ENCODE measurements at regions not wholly inside any gene's neighbourhood (a gene's known extent, or its start where the extent isn't known, plus 50 kb on each side); places are given as distances from the start of the nearest gene placed in this dataset.

DNA sequence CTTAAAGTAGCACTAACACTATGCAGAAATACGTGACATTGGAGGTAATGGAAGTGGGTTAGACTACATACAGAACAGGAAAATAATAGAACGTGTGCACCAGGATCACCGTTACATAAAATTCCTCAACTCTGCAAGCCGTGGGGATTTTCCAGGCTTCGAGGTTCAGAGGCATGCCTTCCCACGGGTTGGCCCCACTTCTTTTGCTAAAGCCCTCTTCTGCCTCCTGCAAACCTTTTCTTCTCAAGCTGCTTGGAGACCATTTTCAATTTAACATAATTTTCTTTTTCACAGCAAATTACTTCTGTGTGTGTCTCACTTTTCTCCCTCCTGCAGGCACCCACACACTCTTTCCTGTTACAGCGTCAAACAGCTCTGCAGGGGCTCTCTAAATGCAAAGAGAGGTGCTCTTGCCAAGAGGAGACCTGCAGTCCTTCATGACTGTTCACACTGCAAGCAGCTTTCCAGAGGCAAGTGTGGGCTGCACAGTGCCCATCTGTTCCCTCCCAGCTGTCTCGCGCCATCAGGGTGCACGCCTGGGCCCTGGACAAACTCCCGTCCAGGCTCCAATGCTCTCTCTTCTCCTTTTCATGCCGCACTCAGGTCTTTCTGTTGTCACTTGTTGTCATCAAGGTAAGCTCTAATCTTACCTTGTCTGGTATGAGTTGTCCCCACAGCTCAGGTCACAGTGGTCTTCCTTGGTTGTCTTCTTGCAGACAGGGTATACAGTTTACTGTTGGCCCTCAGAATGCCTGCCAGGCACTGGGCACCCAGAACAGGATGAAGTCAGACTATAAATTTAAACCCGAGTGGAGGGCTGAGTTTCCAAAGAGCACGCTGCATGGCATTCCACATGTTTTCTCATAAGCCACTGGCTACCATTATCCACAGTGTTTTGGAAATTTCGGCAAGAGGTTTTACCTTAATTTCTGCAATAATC lies 164.8 kb upstream of the GGTLC1 start:
- TF ChIP-seq, protein P1, sequence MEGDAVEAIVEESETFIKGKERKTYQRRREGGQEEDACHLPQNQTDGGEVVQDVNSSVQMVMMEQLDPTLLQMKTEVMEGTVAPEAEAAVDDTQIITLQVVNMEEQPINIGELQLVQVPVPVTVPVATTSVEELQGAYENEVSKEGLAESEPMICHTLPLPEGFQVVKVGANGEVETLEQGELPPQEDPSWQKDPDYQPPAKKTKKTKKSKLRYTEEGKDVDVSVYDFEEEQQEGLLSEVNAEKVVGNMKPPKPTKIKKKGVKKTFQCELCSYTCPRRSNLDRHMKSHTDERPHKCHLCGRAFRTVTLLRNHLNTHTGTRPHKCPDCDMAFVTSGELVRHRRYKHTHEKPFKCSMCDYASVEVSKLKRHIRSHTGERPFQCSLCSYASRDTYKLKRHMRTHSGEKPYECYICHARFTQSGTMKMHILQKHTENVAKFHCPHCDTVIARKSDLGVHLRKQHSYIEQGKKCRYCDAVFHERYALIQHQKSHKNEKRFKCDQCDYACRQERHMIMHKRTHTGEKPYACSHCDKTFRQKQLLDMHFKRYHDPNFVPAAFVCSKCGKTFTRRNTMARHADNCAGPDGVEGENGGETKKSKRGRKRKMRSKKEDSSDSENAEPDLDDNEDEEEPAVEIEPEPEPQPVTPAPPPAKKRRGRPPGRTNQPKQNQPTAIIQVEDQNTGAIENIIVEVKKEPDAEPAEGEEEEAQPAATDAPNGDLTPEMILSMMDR (conservative IDR thresholded peaks at IDR 0.05; ENCODE audit: low read depth, low read length), result no peak
- TF ChIP-seq EZH2 (IDR thresholded peaks at IDR 0.05; ENCODE audit: low read length, unreplicated experiment), result no peak
